Endodermal cell (in vitro differentiated cells): ENCODE measurements at regions not wholly inside any gene's neighbourhood (a gene's known extent, or its start where the extent isn't known, plus 50 kb on each side); places are given as distances from the start of the nearest gene placed in this dataset.

Experiments
- DNase-seq: peaks from one replicate; pipeline ENCODE4 v3.0.0-alpha.2; 2017
- H3K27ac ChIP-seq: 2 replicates; pipeline ENCODE4 v1.5.1; 2013; ENCODE audit warnings: mild to moderate bottlenecking, low read depth, low read length, moderate library complexity
- H3K27me3 ChIP-seq: 2 replicates; pipeline ENCODE4 v1.6.1; 2013; ENCODE audit warnings: mild to moderate bottlenecking, low read length, moderate library complexity; ENCODE audit not compliant: insufficient read depth, control insufficient read depth, poor library complexity, severe bottlenecking
- H3K36me3 ChIP-seq: 2 replicates; pipeline ENCODE4 v1.7.0; 2013; ENCODE audit warnings: mild to moderate bottlenecking, low read length, moderate library complexity; ENCODE audit not compliant: control insufficient read depth, insufficient read depth
- H3K4me1 ChIP-seq: one replicate; pipeline ENCODE4 v1.7.0; 2013; ENCODE audit warnings: low read length; ENCODE audit not compliant: control insufficient read depth, insufficient read depth
- H3K4me3 ChIP-seq: 2 replicates; pipeline ENCODE4 v1.5.1; 2013; ENCODE audit warnings: mild to moderate bottlenecking, low read length, moderate library complexity
- H3K9ac ChIP-seq: 2 replicates; pipeline ENCODE4 v1.6.1; 2013; ENCODE audit warnings: mild to moderate bottlenecking, low read length, moderate library complexity; ENCODE audit not compliant: poor library complexity, severe bottlenecking; ENCODE audit errors: extremely low read depth
- H3K9me3 ChIP-seq: 2 replicates; pipeline ENCODE4 v1.6.1; 2013; ENCODE audit warnings: mild to moderate bottlenecking, low read length, moderate library complexity; ENCODE audit not compliant: control insufficient read depth
- H3K27ac Mint-ChIP-seq: 2 replicates; pipeline ENCODE4 v1.8.0; 2020; ENCODE audit warnings: mixed read lengths
- H3K27me3 Mint-ChIP-seq: 2 replicates; pipeline ENCODE4 v1.8.0; 2021; ENCODE audit warnings: mild to moderate bottlenecking, mixed read lengths; ENCODE audit not compliant: insufficient read depth
- H3K36me3 Mint-ChIP-seq: 2 replicates; pipeline ENCODE4 v1.8.0; 2020; ENCODE audit warnings: low read depth, mixed read lengths
- H3K4me1 Mint-ChIP-seq: 2 replicates; pipeline ENCODE4 v1.8.0; 2020; ENCODE audit warnings: mixed read lengths
- H3K4me3 Mint-ChIP-seq: 2 replicates; pipeline ENCODE4 v1.8.0; 2020; ENCODE audit warnings: mild to moderate bottlenecking, moderate library complexity, mixed read lengths
- H3K9me3 Mint-ChIP-seq: 2 replicates; pipeline ENCODE4 v1.8.0; 2020; ENCODE audit warnings: mild to moderate bottlenecking, mixed read lengths
- WGBS, 2 experiments: methylation state at CpG; one replicate each; pipeline versions ENCODE4 v1.1.5 to v1.1.7; 2013; ENCODE audit warnings: missing lambda C conversion rate in 2 of 2, mixed read lengths in 1 of 2; ENCODE audit not compliant: insufficient coverage in 1 of 2, insufficient read length in 1 of 2; 5-methylcytosine and 5-hydroxymethylcytosine counted together
- TF ChIP-seq, protein P1 (sequence below): fragments of 200-600 bp; sonication (generic); conservative IDR thresholded peaks from 2 replicates; pipeline ENCODE4 v1.5.0; 2021; ENCODE audit warnings: antibody characterized with exemption, mild to moderate bottlenecking

DNA sequence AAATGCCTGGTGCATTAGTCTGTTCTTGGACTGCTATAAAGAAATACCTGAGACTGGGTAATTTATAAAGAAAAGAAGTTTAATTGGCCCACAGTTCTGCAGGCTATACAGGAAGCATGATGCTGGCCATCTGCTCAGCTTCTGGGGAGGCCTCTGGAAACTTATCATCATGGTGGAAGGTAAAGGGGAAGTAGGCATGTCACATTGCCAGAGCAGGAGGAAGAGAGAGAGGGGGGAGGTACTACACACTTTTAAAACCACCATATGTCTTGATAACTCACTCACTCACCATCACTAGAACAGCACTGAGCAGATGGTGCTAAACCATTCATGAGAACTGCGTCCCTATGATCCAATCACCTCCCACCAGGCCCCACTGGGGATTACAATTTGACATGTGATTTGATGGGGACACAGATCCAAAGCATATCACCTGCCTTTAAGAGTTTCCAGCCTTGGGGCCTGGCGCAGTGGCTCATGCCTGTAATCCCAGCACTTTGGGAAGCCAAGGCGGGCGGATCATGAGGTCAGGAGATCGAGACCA lies 219.0 kb downstream of the KATNAL1 start:
- TF ChIP-seq, protein P1, sequence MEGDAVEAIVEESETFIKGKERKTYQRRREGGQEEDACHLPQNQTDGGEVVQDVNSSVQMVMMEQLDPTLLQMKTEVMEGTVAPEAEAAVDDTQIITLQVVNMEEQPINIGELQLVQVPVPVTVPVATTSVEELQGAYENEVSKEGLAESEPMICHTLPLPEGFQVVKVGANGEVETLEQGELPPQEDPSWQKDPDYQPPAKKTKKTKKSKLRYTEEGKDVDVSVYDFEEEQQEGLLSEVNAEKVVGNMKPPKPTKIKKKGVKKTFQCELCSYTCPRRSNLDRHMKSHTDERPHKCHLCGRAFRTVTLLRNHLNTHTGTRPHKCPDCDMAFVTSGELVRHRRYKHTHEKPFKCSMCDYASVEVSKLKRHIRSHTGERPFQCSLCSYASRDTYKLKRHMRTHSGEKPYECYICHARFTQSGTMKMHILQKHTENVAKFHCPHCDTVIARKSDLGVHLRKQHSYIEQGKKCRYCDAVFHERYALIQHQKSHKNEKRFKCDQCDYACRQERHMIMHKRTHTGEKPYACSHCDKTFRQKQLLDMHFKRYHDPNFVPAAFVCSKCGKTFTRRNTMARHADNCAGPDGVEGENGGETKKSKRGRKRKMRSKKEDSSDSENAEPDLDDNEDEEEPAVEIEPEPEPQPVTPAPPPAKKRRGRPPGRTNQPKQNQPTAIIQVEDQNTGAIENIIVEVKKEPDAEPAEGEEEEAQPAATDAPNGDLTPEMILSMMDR = no peak
- no peaks in the 10 kb centered on the region for H3K27me3 ChIP-seq
- Mint-ChIP-seq H3K9me3 (peaks cover 36% of the 10 kb centered on the region), H3K4me1 (peaks cover 6% of the 10 kb centered on the region), H3K36me3 (peaks cover 12% of the 10 kb centered on the region), H3K27ac (no peak overlapping the region), H3K4me3 (no peak overlapping the region), H3K27me3 (no peaks in the 10 kb centered on the region)
- H3K9ac ChIP-seq = no peak overlapping the region
- DNase-seq = no peak
- H3K4me1 ChIP-seq = no peaks in the 10 kb centered on the region
- H3K9me3 ChIP-seq = peaks cover 36% of the 10 kb centered on the region
- WGBS, 2 experiments = 96% methylated on average over 5 of the region's 5 CpGs; no CpG with 5 or more reads in 1 of the 2 experiments
- H3K27ac ChIP-seq = no peak overlapping the region
- H3K36me3 ChIP-seq = no peaks in the 10 kb centered on the region
- H3K4me3 ChIP-seq = no peak overlapping the region

DNA sequence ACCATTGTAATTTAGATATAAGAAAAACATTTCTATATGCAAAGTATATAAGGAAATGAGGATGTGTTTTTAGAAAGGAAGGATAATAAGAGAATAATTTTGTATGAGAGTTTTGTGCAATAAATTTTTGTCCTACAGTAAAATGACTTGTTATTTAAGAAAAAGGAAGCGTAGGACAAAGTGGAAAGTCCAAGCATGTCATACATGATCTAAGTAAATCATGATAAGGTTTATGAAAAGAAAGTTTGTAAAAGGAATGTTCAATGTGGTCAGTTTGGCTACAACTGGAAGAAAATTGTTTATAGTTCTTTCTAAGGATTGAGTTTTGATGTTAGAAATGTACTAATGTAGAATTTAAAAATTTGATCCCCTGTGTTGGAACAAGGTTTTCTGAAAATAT lies 222.3 kb downstream of the KATNAL1 start:
- 86 to 94% methylated on average over 1 of the region's 1 CpG for WGBS, 2 experiments
- H3K9ac ChIP-seq = no peak overlapping the region
- Mint-ChIP-seq H3K27ac (no peak overlapping the region), H3K36me3 (peaks cover 12% of the 10 kb centered on the region), H3K4me3 (no peak overlapping the region), H3K4me1 (no peaks in the 10 kb centered on the region), H3K27me3 (no peaks in the 10 kb centered on the region), H3K9me3 (peaks cover 60% of the 10 kb centered on the region)
- no peak overlapping the region for H3K27ac ChIP-seq
- H3K4me1 ChIP-seq = no peaks in the 10 kb centered on the region
- DNase-seq = no peak
- H3K36me3 ChIP-seq = no peaks in the 10 kb centered on the region
- H3K9me3 ChIP-seq = peaks cover 49% of the 10 kb centered on the region
- H3K4me3 ChIP-seq = peak overlapping the region; percentile 28
- TF ChIP-seq, protein P1 = no peak
- H3K27me3 ChIP-seq = no peaks in the 10 kb centered on the region

DNA sequence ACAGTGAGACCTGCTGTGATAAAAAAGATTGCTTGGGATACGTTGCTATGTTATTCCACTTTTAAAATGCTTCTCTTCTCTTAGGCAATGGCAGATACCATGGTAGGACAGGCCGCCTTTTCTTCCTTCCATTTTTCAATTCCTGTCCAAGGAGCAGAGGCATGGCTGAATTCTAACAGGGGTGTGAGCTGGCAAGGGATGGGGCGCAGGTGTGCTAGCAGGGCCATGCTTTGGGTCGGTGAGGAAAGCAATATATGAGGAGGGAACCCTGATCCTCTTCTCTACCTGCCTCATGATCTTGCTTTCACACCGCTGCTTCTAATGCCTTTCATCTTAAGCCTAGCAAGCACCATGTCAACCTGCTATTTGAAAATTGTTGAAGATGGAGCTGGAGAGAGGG lies 225.0 kb downstream of the KATNAL1 start:
- 92 to 93% methylated on average over 3 to 5 of the region's 5 CpGs for WGBS, 2 experiments
- TF ChIP-seq, protein P1 = no peak
- H3K4me3 ChIP-seq = no peak overlapping the region

More for the DNA sequence above, 225.0 kb downstream of the KATNAL1 start:
- Mint-ChIP-seq H3K9me3 (peaks cover 60% of the 10 kb centered on the region), H3K4me3 (no peak overlapping the region), H3K27me3 (no peaks in the 10 kb centered on the region), H3K27ac (no peak overlapping the region), H3K4me1 (peaks cover 15% of the 10 kb centered on the region), H3K36me3 (peaks cover 12% of the 10 kb centered on the region)
- Histone ChIP-seq H3K4me1 (peaks cover 2% of the 10 kb centered on the region), H3K36me3 (no peaks in the 10 kb centered on the region), H3K27ac (no peak overlapping the region), H3K9ac (no peak overlapping the region), H3K27me3 (no peaks in the 10 kb centered on the region), H3K9me3 (peaks cover 51% of the 10 kb centered on the region)
- no peak for DNase-seq
